ENCODE measurements at regions not wholly inside any gene's neighbourhood (a gene's known extent, or its start where the extent isn't known, plus 50 kb on each side); places are given as distances from the start of the nearest gene placed in this dataset.
"Not testable (repeated sequence)": the region's sequence is repeated elsewhere in the genome, so short reads cannot be mapped to it uniquely, and the experiment has no call there.

DNA sequence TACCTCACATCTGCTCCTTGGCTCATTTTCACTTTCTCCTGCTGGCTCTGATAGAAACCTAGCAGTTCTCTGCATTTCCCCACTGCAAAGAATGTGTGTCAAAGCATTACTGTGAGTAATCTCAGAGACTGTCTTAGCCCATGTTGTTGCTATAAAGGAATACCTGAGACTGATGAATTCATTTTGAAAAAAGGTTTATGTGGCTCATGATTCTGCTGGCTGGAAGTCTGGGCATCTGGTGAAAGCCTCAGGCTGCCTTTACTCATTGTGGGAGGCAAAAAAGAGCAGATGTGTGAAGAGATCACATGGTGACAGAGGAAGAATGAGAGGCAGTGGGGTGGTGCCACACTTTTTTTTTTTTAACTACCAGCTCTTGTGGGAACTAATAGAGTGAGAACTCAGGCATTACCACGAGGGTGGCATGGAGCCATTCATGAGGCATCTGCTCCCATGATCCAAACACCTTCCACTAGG lies 191.6 kb upstream of the CTNND2 start:
- no peak for DNase-seq

DNA sequence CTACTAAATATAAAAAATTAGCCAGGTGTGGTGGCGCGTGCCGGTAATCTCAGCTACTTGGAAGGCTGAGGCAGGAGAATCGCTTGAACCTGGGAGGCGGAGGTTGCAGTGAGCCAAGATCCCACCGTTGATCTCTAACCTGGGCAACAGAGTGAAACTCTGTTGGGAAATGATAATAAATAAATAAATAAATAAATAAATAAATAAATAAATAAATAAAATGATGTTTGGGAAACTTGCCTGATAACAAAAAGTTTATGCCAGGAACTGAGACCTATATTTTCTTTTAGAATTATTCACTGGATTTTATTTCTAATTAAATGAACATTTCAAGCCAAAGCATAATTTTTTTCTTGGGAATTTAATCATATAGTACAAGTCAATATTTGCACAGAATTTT lies 189.3 kb upstream of the CTNND2 start:
- DNase-seq = no peak

DNA sequence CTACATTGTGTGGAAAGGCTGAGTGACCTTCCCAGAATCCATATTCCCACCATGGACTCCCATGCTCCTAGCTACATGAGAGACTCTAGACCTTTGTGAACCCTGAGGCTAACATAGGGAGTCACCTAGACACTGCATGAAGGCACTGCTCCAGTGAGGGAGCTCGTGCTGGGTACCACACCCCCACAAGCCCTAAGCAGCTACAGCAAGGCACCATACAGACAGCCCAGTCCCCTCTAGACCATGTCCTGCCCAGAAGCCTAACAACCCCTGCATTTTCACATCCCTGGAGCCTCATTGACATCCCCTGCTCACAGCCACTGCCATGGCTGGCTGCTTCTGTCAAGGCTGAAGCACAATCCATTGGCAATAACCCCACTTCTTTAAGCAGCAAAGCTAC lies 176.5 kb upstream of the CTNND2 start:
- no peak for DNase-seq

DNA sequence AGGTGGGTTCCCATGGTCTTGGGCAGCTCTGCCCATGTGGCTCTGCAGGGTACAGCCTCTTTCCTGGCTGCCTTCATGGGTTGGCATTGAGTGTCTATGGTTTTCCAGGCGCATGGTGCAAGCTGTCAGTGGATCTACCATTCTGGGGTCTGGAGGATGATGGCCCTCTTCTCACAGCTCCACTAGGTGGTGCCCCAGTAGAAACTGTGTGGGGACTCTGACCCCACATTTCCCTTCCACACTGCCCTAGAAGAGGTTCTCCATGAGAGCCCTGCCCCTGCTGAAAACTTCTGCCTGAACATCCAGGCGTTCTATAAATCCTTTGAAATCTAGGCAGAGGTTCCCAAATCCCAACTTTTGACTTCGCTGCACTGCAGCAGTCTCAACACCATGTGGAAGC lies 174.0 kb upstream of the CTNND2 start:
- DNase-seq = not testable (repeated sequence)

DNA sequence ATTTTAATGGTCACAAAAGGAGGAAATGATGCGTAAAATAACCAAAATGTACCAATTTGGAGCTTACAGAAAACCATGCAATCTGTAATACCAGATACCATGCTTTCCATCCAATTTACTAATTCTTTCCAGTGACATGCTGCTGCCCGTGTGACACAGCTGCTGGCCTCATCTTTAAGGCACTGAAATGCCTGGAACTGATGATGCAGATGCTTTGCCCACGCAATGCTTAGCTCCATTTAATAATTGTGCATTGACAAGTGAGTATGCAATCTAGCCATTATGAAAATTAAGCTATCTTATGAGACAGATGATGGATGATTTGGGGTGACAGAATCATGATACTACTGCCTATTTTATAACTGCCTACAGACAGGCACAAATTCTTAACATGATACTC lies 169.2 kb upstream of the CTNND2 start:
- no peak for DNase-seq

DNA sequence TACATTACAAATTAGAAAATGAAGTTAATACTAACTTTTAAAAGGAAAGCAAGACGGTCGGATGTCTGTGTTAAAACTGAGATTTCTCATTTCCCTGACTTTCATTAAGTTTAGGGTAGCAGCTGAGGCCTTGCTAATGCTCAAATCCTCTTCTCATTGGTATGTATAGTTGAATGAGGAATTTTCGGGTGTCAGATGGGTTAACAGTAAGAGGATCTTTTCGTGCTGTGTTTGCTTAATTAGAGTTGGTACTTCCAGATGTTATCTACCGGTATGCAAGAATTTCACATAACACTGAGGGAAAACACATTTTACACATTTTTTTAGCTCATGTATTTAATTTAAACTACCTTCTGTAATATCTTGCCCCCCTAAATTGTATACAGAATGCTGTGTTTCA lies 168.2 kb upstream of the CTNND2 start:
- DNase-seq = no peak

DNA sequence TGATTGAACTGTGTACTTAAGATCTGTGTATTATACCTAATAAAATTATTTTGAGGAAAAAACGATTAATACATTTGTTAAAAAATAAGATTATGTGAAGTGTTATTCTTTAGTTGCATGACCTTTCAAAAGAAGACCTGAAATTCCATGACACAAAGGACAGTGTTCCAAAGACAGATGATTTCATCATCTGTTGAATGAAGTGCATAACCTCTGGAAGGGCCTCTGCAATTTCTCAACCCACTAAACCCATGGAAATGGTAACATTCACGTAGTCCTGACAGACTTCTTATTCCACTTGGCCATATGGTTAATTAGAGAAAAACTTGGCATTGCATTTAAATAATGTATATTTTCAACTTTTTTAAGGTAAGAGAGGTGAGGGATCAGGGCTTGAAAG lies 167.2 kb upstream of the CTNND2 start:
- DNase-seq = no peak

DNA sequence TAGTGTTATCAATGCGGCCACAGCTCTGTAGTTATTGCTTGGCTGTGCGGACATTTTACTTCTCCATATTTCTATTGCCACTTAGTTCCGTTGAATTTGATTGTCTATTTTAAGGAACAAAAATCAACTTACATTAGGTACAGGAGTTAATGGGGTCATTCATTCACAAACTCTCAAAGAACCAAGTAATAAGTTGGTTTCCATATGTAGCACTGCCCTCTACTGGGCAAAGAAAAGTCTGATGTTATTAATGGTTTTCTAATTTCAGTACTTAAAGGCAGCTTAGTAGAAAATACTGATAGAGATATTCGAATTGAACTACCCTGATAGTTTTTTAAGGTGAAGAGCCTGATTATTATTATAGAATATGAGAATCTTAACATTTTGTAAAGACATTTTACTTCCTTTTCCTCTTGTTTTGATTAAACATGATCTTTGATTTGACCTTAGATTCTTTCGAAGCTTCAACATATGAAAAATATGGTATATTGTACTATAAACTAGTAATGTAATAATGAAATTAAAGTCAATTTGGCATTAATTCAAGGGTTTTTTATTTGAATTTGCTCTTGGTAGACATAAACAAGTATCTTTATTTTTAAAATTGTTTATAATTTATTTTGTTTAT lies 119.5 kb upstream of the CTNND2 start:
- DNase-seq = no peak

DNA sequence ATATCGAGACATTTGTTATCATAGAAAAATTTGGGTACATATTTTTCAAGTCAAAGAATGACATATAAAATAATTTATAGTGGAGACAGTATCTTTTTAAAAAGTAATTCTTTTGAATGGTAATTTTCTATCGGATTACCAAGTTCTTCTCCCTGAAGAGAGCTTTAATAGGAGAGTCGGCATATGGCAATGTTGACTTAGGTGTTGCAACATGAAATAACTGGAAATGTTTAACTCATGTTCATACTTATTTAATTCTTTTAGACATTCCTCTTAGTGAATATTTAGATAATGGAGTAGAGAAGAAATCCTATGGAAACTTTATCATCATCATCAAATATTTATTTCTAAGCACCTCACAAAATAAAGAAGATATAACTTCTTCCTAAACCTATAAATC lies 118.2 kb upstream of the CTNND2 start:
- no peak for DNase-seq

DNA sequence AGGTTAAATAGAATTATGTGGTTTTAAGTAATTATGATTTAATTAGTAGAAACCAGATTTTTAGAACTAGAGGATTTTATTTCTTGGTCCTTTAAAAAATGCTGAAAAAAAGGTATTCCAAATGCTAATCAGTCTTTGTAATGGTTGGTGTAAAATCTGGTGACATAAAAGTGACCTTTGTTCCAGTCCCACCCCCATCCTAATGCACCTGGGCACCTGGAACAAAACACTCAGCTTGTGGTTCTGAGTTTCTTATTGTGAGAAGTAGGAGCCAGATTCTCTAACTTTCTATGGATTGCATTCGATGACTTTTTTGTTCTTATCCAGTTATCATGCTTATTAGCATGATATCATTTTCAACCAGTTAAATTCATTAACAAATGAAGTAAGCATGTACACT lies 115.1 kb upstream of the CTNND2 start:
- no peak for DNase-seq

DNA sequence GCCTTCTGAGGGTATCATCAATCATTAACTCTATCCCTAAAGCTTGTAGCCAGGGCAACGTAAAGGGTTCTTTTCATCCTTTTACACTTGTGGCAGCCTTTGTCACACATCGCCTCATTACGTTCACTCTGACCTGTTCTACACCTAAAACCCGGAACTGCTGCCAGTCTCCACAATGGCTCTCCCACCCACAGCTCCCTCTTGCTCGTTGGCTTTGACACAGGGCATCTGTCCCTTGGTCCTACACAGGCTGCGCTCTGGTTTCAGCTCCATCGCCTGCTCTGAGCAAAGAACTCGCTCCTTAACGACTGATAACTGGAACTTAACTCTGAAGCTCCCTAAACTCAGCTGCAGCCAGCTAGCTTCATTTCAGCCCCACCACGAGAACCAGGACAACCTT lies 112.8 kb upstream of the CTNND2 start:
- no peak for DNase-seq

DNA sequence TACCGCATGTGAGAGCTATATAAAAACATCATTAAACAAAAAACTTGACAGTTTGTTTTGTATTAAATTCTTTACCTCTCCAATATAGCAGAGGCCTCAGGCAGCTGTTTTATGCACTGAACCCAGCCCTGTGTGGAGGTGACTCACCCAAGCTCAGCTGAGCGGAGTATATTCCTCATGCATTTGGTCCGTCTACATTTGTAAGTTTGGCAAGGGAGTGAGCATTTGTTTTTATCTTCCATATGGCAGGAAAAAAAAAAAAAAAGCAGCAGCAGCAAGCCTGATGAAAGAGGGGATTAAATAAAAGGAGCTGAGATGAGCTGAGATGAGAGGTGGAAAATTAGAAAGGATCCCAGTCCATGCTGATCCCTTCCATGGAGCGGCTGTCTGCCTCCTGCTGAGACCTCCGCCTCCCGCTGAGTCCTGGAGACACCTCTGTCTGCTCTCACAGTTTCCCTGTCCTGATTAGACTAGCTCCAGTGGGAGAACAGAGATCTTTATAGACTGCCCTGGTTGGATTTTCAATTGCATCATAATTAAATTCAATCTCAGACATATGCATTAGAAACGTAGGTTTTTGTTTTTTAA lies 112.0 kb upstream of the CTNND2 start:
- no peak for DNase-seq

DNA sequence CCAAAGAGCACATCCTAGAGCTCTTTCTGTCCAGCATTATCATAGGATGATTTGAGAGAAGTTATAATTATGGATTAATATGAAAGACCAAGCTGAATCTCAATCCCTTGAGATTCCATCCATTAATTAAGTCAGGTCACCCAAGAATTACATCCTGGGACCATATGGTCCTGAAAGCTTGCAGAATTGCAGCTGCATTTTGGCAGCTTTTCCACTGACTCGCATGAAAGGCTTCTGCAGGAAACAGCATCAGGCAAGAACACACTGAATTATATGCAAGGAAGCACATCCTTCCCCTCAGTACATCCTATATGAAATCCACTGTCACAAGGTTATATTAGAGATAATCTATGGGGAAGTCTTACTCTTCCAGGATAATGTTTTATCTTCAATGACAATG lies 109.1 kb upstream of the CTNND2 start:
- DNase-seq = no peak

DNA sequence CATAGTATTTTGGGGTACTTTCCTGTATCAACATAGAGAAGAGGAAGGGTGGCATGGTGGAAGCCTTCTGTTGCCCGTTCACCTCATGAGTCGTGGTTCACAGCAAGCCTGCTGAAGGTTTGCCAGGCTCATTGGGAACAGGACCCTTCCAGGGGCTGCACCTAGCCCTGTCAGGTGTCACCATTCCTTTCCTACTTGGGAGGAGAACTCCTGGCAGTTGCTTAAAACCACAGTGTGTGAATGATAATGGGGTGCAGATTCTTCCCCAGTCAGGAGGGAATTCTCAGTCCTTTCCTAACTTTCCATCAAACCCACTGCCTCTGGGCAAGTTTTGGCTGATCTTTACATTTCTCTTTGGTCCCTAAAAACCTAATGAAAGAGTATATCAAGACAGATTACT lies 99.4 kb upstream of the CTNND2 start:
- DNase-seq = no peak

DNA sequence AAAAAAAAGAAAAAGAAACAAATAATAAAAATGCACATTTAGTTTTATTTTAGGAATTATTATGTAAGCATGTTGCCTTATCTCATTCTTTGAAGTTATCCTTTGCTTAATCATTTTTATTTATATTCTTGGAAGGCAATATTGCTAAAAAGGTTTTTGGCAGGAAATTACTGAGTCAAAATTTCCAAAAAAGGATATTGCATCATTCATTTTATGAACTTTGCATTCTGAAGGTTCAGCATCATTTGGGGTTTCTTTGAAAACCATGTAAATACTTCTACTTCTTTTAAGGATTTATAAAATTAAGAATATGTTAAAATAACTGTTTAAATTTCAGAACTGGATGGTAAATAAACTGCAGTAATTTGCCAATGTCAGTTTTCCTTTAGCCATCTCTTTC lies 94.2 kb upstream of the CTNND2 start:
- no peak for DNase-seq

DNA sequence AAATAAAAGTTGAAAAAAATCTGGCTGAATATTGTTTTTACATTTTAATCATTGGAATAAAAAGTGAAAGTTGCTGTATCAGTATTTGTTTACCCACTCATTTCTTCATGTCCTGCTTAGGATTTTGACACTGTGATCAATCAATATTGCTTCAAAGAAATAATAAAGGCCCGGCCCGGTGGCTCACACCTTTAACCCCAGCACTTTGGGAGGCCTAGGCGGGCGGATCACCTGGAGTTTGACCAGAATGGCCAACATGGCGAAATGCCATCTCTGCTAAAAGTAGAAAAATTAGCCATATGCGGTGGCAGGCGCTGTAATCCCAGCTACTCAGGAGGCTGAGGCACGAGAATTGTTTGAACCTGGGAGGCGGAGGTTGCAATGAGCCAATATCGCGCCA lies 93.7 kb upstream of the CTNND2 start:
- DNase-seq = no peak

DNA sequence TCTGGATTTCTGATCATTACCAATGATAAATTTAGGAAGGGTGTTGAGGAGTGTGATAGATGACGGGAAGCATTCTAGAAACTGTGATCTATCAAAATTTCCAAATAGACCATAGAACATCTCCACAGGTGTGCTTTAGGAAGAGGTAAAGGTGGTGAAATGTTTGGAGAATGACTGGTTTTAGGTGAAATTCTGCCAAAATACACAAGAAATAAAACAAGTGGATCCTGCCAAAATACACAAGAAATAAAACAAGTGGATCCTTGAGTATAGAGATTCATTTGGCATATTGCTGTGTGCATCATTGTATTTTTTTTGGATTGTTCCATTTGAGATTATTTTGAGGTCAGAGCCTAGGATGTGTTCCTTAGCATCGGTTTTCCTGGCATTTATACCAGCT lies 88.3 kb upstream of the CTNND2 start:
- no peak for DNase-seq

DNA sequence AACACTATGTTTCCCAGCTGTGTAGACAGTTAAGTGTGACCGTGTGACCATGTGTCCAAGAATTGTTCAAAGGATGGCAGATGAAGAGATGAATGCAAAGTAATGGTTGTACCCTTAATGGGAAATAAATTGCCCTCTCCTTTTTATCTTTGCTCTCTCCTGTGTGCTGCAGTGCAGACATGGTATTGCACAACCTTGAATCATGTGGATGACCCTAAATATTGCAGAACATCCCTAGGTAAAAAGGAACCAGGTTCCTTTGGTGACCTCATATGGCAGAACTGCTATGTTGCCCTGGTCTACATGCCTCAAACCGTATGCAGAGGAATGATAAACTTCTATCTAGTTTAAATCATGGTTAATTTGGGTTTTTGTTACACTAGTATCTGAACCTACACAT lies 81.7 kb upstream of the CTNND2 start:
- DNase-seq = no peak

DNA sequence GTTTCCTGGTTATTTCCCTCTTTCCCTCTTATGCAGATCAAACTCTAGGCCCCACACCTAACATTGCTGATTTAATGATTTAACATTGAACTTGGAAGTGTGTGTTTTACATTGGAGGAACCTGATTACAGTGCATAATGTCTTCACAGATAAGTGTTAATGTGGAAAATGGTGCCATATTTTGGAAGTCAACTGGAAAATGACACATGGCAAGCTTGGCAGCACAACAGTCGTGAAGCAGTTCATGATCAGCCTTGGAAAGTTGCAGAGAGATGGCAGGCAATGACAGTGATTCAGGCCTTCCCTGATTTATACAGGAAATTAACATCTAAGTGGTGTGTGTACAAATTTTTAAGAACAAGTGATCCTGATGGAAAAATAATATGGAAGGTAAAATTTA lies 80.0 kb upstream of the CTNND2 start:
- DNase-seq = no peak

DNA sequence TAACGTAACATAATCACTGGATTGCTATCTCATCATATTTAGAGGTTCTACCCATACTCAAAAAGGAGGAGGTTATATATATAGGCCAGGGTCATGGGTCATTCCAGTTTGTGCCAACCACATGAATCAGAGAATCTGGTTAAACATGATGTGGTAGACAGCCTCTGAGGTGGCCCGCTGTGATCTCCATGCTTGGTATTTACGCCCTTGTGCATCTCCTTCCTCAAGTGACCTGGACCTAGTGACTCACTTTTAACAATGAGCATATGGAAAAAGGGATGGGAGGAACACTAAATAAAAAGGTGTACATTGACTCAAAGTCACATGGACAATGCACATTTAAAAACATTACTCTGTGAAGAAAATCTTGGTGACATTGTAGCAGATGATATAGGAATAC lies 77.7 kb upstream of the CTNND2 start:
- no peak for DNase-seq

DNA sequence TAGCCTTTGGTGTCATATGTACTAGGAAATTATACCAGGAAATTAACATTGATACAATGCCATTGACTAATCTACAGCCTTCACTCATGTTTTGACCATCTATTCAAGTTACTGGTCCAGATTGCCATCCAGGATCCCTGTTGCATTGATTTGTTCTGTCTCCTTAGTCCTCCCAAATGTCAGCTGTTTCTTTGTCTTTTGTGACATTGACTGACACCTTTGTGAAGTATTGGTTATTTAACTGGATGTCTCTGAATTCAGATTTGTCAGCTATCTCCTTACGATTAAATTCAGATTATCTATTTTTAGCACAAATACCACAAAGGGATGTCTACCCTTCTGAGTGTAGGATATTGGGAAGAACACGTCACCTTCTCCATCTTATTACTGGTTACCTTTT lies 73.7 kb upstream of the CTNND2 start:
- DNase-seq = no peak

DNA sequence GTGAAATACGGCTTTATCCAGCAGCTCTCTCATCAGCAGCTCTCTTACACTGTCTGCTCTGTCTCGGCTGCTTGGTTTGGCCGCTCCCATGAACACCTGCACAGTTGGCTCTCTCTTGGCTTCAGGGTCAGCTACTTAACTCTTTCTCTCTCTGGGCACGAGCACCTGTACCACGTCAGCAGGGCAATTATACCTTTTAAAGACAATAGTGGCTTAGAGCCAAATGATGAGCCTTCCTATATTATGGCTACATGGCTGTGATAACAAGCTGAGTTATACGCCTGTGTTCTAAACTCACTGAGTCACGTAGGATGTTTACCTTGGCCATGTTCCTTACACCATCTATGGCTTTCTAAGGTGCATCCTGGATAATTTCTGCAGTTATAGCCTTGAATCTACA lies 69.2 kb upstream of the CTNND2 start:
- DNase-seq = no peak

DNA sequence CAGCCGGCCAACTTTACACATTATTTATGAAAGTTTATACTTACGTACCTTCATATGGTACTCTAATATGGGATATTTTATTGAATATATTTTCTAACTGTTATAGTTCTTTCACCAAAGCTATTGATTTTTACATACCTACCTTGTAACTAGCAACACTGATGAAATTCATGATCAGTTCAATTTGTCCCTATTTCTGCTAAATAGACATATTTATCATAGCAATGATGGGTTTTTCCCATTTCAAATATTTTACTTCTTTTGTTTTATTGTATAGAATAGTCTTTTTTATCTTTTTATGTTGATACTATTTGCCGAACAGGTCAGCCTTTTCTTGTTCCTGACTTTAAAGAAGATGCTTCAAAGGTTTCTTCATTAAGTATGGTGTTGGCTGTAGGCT lies 59.0 kb upstream of the CTNND2 start:
- DNase-seq = no peak

DNA sequence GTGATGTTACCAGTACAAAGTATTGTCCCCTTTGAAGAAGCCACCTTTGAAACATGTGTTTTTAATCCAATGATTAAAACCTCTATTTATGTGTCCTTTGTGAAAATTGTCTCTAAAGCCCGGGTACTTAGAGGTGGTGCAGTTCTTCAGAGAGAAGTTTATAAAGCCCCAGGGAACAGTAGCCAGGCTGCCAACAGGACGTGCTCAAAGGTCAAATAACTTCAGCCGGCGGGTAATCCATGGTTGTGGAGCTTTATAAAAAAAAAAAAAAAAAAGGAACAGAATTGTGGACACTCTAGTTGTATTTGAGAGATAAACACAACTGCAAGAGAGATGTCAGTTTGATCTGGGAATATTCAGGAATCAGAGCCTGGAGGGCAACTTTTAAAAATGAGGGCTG lies 57.9 kb upstream of the CTNND2 start:
- DNase-seq = no peak

DNA sequence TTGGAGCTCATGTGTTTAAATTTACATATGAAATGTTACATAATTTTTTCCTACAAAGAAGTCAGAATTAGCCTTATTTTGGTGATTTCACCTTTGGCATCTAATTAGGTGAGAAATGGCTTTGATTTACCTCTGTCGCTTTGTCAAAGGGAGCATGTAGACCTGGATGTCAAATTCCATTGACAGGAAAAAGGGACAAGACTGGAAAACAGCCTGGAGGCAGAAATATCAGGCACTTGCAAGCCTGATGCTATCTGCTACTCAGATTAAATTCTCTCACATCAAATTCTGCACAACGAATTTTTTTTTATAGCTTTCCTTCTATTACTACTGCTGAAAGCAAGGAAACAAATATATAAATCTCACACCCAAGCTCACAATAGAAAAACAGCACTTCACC lies 54.1 kb upstream of the CTNND2 start:
- DNase-seq = no peak

All from activated CD4-positive, CD25-positive, alpha-beta regulatory T cell (primary cell).